PC-3 (cell line): ENCODE measurements at regions not wholly inside any gene's neighbourhood (a gene's known extent, or its start where the extent isn't known, plus 50 kb on each side); places are given as distances from the start of the nearest gene placed in this dataset.

ENCODE experiments used
- ATAC-seq: fragments of 200-7000 bp; cut with Tn5 transposase; 2 replicates; pipeline ENCODE4 v1.9.1; 2020; ENCODE audit warnings: mild to moderate bottlenecking, moderate library complexity
- BruUV-seq: library from RNA; stranded (reverse); fragments of 400-500 nt; replicated peaks from 2 replicates; lab custom pipeline; 2021; lab: Mats Ljungman, UMichigan
- CTCF ChIA-PET: fragments of 300-600 bp; sonication (Branson Sonifier 250); formaldehyde crosslinking; loops from one replicate; lab custom pipeline; 2022; ENCODE audit warnings: antibody characterized with exemption; lab: Charles Lee
- POLR2A ChIA-PET: fragments of 300-600 bp; sonication (Branson Sonifier 250); formaldehyde crosslinking; loops from one replicate; lab custom pipeline; 2022; ENCODE audit warnings: antibody characterized with exemption; ENCODE audit not compliant: unreplicated experiment; lab: Charles Lee
- DNase-seq: peaks from one replicate; pipeline ENCODE4 v3.0.0-alpha.2; 2015
- H2AFZ ChIP-seq: fragments of 300-600 bp; sonication (generic); 2 replicates; pipeline ENCODE4 v1.6.0; 2016; ENCODE audit warnings: antibody characterized with exemption, low read length
- H3F3A ChIP-seq: fragments of 300-600 bp; sonication (generic); one replicate; pipeline ENCODE4 v1.6.0; 2017; ENCODE audit warnings: antibody characterized with exemption, low read length, control low read depth, mild to moderate bottlenecking; ENCODE audit not compliant: unreplicated experiment
- H3K27ac ChIP-seq: fragments of 300-600 bp; sonication (generic); 2 replicates; pipeline ENCODE4 v1.5.1; 2016; ENCODE audit warnings: mild to moderate bottlenecking, low read length
- H3K27me3 ChIP-seq: fragments of 300-600 bp; sonication (generic); 2 replicates; pipeline ENCODE4 v1.6.1; 2016; ENCODE audit warnings: low read length, mixed read lengths
- H3K36me3 ChIP-seq: fragments of 300-600 bp; sonication (generic); 2 replicates; pipeline ENCODE4 v1.6.1; 2016; ENCODE audit warnings: low read depth, mixed run types, low read length, mixed read lengths
- H3K4me1 ChIP-seq: fragments of 300-600 bp; sonication (generic); 2 replicates; pipeline ENCODE4 v1.5.1; 2016; ENCODE audit warnings: low read length; ENCODE audit not compliant: insufficient read depth
- H3K4me2 ChIP-seq: fragments of 300-600 bp; sonication (generic); 2 replicates; pipeline ENCODE4 v1.6.0; 2016; ENCODE audit warnings: low read length
- H3K4me3 ChIP-seq: fragments of 300-600 bp; sonication (generic); 2 replicates; pipeline ENCODE4 v1.5.1; 2016; ENCODE audit warnings: mild to moderate bottlenecking, low read length, mixed read lengths
- H3K79me2 ChIP-seq: fragments of 300-600 bp; sonication (generic); 2 replicates; pipeline ENCODE4 v1.6.1; 2017; ENCODE audit warnings: low read length, mixed read lengths
- H3K9ac ChIP-seq: fragments of 300-600 bp; sonication (generic); 2 replicates; pipeline ENCODE4 v1.6.0; 2016; ENCODE audit warnings: mild to moderate bottlenecking, low read length
- H3K9me2 ChIP-seq: fragments of 300-600 bp; sonication (generic); replicated peaks from 2 replicates; pipeline ENCODE4 v1.6.1; 2016; ENCODE audit warnings: mixed run types, low read length, mixed read lengths
- H3K9me3 ChIP-seq: fragments of 300-600 bp; sonication (generic); 2 replicates; pipeline ENCODE4 v1.6.1; 2016; ENCODE audit warnings: low read length, mixed read lengths
- H4K20me1 ChIP-seq: fragments of 300-600 bp; sonication (generic); 2 replicates; pipeline ENCODE4 v1.6.1; 2016; ENCODE audit warnings: low read length, mixed read lengths
- CTCF ChIP-seq: fragments of 300-600 bp; sonication (generic); conservative IDR thresholded peaks from 2 replicates; pipeline ENCODE4 v1.5.1; 2017; ENCODE audit warnings: antibody characterized with exemption, low read depth, mild to moderate bottlenecking, low read length
- EZH2 ChIP-seq: fragments of 300-600 bp; sonication (generic); IDR thresholded peaks from one replicate; pipeline ENCODE4 v1.6.1; 2017; ENCODE audit warnings: antibody characterized with exemption, mild to moderate bottlenecking, low read length; ENCODE audit not compliant: unreplicated experiment
- EZH2phosphoT487 ChIP-seq: fragments of 300-600 bp; sonication (generic); IDR thresholded peaks from 2 replicates; pipeline ENCODE4 v1.6.1; 2018; ENCODE audit warnings: mild to moderate bottlenecking, antibody characterized with exemption, low read length, borderline replicate concordance
- intact Hi-C: fragments of 100-400 bp; cut with micrococcal nuclease; formaldehyde crosslinking; loops from 2 replicates; pipeline ENCODE4 v1.9.0; 2023

- H3K27me3 ChIP-seq, result no peaks in the 10 kb centered on the region
- H3K36me3 ChIP-seq, result no peaks in the 10 kb centered on the region
- H3K9me2 ChIP-seq, result no peaks in the 10 kb centered on the region
- TF ChIP-seq CTCF (no peak), EZH2 (no peak), EZH2phosphoT487 (no peak)
- no peaks in the 10 kb centered on the region for H3K9me3 ChIP-seq
- no peak overlapping the region for H3K9ac ChIP-seq
- H3K27ac ChIP-seq, result no peak overlapping the region
- H3K4me2 ChIP-seq, result no peak overlapping the region
- no peaks in the 10 kb centered on the region for H4K20me1 ChIP-seq
- no peaks in the 10 kb centered on the region for H3K79me2 ChIP-seq
- CTCF ChIA-PET, result no interaction called here
- DNase-seq, result no peak
- intact Hi-C loops, result no loop called here
- no TSS peak for BruUV-seq
- no peaks in the 10 kb centered on the region for H3K4me1 ChIP-seq
- no peaks in the 10 kb centered on the region for H3F3A ChIP-seq
- POLR2A ChIA-PET, result no interaction called here
- no peak overlapping the region for H3K4me3 ChIP-seq
- H2AFZ ChIP-seq, result no peak overlapping the region
- ATAC-seq, result no peak
Measured at GRCh38 chr3:44184319-44184953, 57.2 kb upstream of the TOPAZ1 start.

GRCh38 chr3:44185396-44185915 is 56.2 kb upstream of the TOPAZ1 start:
- ChIA-PET CTCF (no interaction called here), POLR2A (no interaction called here)
- BruUV-seq, result no TSS peak
- intact Hi-C loops, result no loop called here
- H3F3A ChIP-seq, result no peaks in the 10 kb centered on the region
- TF ChIP-seq CTCF (no peak), EZH2phosphoT487 (no peak), EZH2 (no peak)
- no peak for ATAC-seq
- H3K9me2 ChIP-seq, result no peaks in the 10 kb centered on the region
- no peaks in the 10 kb centered on the region for H3K27me3 ChIP-seq
- no peaks in the 10 kb centered on the region for H4K20me1 ChIP-seq
- no peak overlapping the region for H3K27ac ChIP-seq
- no peaks in the 10 kb centered on the region for H3K36me3 ChIP-seq
- no peaks in the 10 kb centered on the region for H3K79me2 ChIP-seq
- H3K9me3 ChIP-seq, result no peaks in the 10 kb centered on the region
- H3K4me1 ChIP-seq, result no peaks in the 10 kb centered on the region
- no peak overlapping the region for H3K9ac ChIP-seq
- DNase-seq, result no peak
- H2AFZ ChIP-seq, result no peak overlapping the region
- H3K4me2 ChIP-seq, result no peak overlapping the region
- no peak overlapping the region for H3K4me3 ChIP-seq

GRCh38 chr3:44186111-44186672 is 55.5 kb upstream of the TOPAZ1 start:
- Histone ChIP-seq H3K4me2 (no peak overlapping the region), H3K27ac (no peak overlapping the region), H3K4me1 (no peaks in the 10 kb centered on the region), H4K20me1 (no peaks in the 10 kb centered on the region), H3F3A (no peaks in the 10 kb centered on the region), H3K27me3 (no peaks in the 10 kb centered on the region), H2AFZ (no peak overlapping the region), H3K79me2 (no peaks in the 10 kb centered on the region), H3K9ac (no peak overlapping the region), H3K4me3 (no peak overlapping the region), H3K36me3 (no peaks in the 10 kb centered on the region), H3K9me3 (no peaks in the 10 kb centered on the region), H3K9me2 (no peaks in the 10 kb centered on the region)
- ChIA-PET CTCF (no interaction called here), POLR2A (no interaction called here)
- no peak for ATAC-seq
- intact Hi-C loops, result no loop called here
- no TSS peak for BruUV-seq
- TF ChIP-seq EZH2phosphoT487 (no peak), CTCF (no peak), EZH2 (no peak)
- no peak for DNase-seq
